Neural cell (in vitro differentiated cells): ENCODE measurements at regions not wholly inside any gene's neighbourhood (a gene's known extent, or its start where the extent isn't known, plus 50 kb on each side); places are given as distances from the start of the nearest gene placed in this dataset.

Experiments used
- POLR2AphosphoS5 ChIP-seq: IDR thresholded peaks from 2 replicates; pipeline ENCODE4 v1.6.1; 2012
- TF ChIP-seq, protein P1 (sequence below): fragments of 450-650 bp; IDR thresholded peaks from 2 replicates; pipeline ENCODE4 v1.5.1; 2014; ENCODE audit warnings: antibody characterized with exemption, mild to moderate bottlenecking, moderate library complexity; ENCODE audit not compliant: poor library complexity, severe bottlenecking

GRCh38 chr16:66049865-66050264 lies 316.6 kb upstream of the CDH5 start:
- TF ChIP-seq POLR2AphosphoS5: no peak
- TF ChIP-seq, protein P1, sequence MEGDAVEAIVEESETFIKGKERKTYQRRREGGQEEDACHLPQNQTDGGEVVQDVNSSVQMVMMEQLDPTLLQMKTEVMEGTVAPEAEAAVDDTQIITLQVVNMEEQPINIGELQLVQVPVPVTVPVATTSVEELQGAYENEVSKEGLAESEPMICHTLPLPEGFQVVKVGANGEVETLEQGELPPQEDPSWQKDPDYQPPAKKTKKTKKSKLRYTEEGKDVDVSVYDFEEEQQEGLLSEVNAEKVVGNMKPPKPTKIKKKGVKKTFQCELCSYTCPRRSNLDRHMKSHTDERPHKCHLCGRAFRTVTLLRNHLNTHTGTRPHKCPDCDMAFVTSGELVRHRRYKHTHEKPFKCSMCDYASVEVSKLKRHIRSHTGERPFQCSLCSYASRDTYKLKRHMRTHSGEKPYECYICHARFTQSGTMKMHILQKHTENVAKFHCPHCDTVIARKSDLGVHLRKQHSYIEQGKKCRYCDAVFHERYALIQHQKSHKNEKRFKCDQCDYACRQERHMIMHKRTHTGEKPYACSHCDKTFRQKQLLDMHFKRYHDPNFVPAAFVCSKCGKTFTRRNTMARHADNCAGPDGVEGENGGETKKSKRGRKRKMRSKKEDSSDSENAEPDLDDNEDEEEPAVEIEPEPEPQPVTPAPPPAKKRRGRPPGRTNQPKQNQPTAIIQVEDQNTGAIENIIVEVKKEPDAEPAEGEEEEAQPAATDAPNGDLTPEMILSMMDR: no peak
